Parathyroid adenoma (tissue), 2 donors: ENCODE measurements at regions not wholly inside any gene's neighbourhood (a gene's known extent, or its start where the extent isn't known, plus 50 kb on each side); places are given as distances from the start of the nearest gene placed in this dataset.

ENCODE experiments used
- H2AFZ ChIP-seq: fragments of 300-600 bp; sonication (generic); one replicate; pipeline ENCODE4 v1.7.0; 2017; ENCODE audit warnings: antibody characterized with exemption, mild to moderate bottlenecking
- H3K27ac ChIP-seq: fragments of 300-600 bp; sonication (generic); one replicate; pipeline ENCODE4 v1.7.0; 2017
- H3K27me3 ChIP-seq: fragments of 300-600 bp; sonication (generic); one replicate; pipeline ENCODE4 v1.7.0; 2017; ENCODE audit warnings: low read length; ENCODE audit not compliant: control insufficient read depth, insufficient read depth
- H3K36me3 ChIP-seq: fragments of 300-600 bp; sonication (generic); one replicate; pipeline ENCODE4 v1.7.0; 2017; ENCODE audit warnings: low read length; ENCODE audit not compliant: control insufficient read depth, insufficient read depth
- H3K4me1 ChIP-seq: fragments of 300-600 bp; sonication (generic); one replicate; pipeline ENCODE4 v1.7.0; 2017; ENCODE audit warnings: control low read depth
- H3K4me2 ChIP-seq: fragments of 300-600 bp; sonication (generic); one replicate; pipeline ENCODE4 v1.7.0; 2017; ENCODE audit warnings: low read length
- H3K4me3 ChIP-seq: fragments of 300-600 bp; sonication (generic); one replicate; pipeline ENCODE4 v1.7.0; 2017; ENCODE audit warnings: low read depth, low read length
- H3K79me2 ChIP-seq: fragments of 300-600 bp; sonication (generic); one replicate; pipeline ENCODE4 v1.7.0; 2017; ENCODE audit warnings: control low read depth
- H3K9ac ChIP-seq: fragments of 300-600 bp; sonication (generic); one replicate; pipeline ENCODE4 v1.7.0; 2017; ENCODE audit warnings: mild to moderate bottlenecking
- H3K9me3 ChIP-seq: fragments of 300-600 bp; sonication (generic); one replicate; pipeline ENCODE4 v1.7.0; 2017; ENCODE audit warnings: low read length; ENCODE audit not compliant: control insufficient read depth
- CTCF ChIP-seq: fragments of 300-600 bp; sonication (generic); IDR thresholded peaks from one replicate; pipeline ENCODE4 v1.7.0; 2017; ENCODE audit warnings: antibody characterized with exemption, mild to moderate bottlenecking
- donor health status: primary hyperparathyroidism.

- Histone ChIP-seq H3K27me3 (no peaks in the 10 kb centered on the region), H3K4me2 (no peak overlapping the region), H3K36me3 (no peaks in the 10 kb centered on the region), H3K79me2 (no peaks in the 10 kb centered on the region), H2AFZ (no peak overlapping the region), H3K4me3 (no peak overlapping the region), H3K9me3 (no peaks in the 10 kb centered on the region), H3K4me1 (no peaks in the 10 kb centered on the region), H3K9ac (no peak overlapping the region), H3K27ac (no peak overlapping the region)
- TF ChIP-seq CTCF = no peak
These were observed 271.4 kb upstream of the NCKAP5 start for GRCh38 chr2:133839677-133840076.

GRCh38 chr2:133840761-133841160 lies 272.5 kb upstream of the NCKAP5 start:
- Histone ChIP-seq H3K4me2 (no peak overlapping the region), H3K79me2 (no peaks in the 10 kb centered on the region), H3K27ac (no peak overlapping the region), H3K9me3 (no peaks in the 10 kb centered on the region), H3K27me3 (no peaks in the 10 kb centered on the region), H3K4me1 (no peaks in the 10 kb centered on the region), H3K9ac (no peak overlapping the region), H3K36me3 (no peaks in the 10 kb centered on the region), H3K4me3 (no peak overlapping the region), H2AFZ (no peak overlapping the region)
- TF ChIP-seq CTCF = no peak

- Histone ChIP-seq H3K4me2 (no peak overlapping the region), H3K9ac (no peak overlapping the region), H3K4me1 (no peaks in the 10 kb centered on the region), H3K27me3 (no peaks in the 10 kb centered on the region), H2AFZ (peak overlapping the region; percentile 20), H3K4me3 (no peak overlapping the region), H3K27ac (no peak overlapping the region), H3K9me3 (no peaks in the 10 kb centered on the region), H3K79me2 (no peaks in the 10 kb centered on the region), H3K36me3 (no peaks in the 10 kb centered on the region)
- no peak for TF ChIP-seq CTCF
These were observed 273.6 kb upstream of the NCKAP5 start for GRCh38 chr2:133841900-133842299.

- Histone ChIP-seq H3K4me3 (no peak overlapping the region), H3K79me2 (no peaks in the 10 kb centered on the region), H2AFZ (peak overlapping the region; percentile 20), H3K36me3 (no peaks in the 10 kb centered on the region), H3K9me3 (no peaks in the 10 kb centered on the region), H3K4me2 (no peak overlapping the region), H3K27ac (no peak overlapping the region), H3K9ac (no peak overlapping the region), H3K4me1 (no peaks in the 10 kb centered on the region), H3K27me3 (no peaks in the 10 kb centered on the region)
- no peak for TF ChIP-seq CTCF
These were observed 274.2 kb upstream of the NCKAP5 start for GRCh38 chr2:133842446-133842845.

- no peaks in the 10 kb centered on the region for H3K36me3 ChIP-seq
- no peaks in the 10 kb centered on the region for H3K27me3 ChIP-seq
- no peaks in the 10 kb centered on the region for H3K9me3 ChIP-seq
- TF ChIP-seq CTCF = no peak
- H3K9ac ChIP-seq = no peak overlapping the region
- H3K4me1 ChIP-seq = no peaks in the 10 kb centered on the region
- no peak overlapping the region for H3K27ac ChIP-seq
- H3K79me2 ChIP-seq = no peaks in the 10 kb centered on the region
- no peak overlapping the region for H3K4me2 ChIP-seq
- H3K4me3 ChIP-seq = no peak overlapping the region
- no peak overlapping the region for H2AFZ ChIP-seq
These were observed 274.8 kb upstream of the NCKAP5 start for GRCh38 chr2:133843091-133843490.
